Fibroblast of gingiva (primary cell): ENCODE measurements at regions not wholly inside any gene's neighbourhood (a gene's known extent, or its start where the extent isn't known, plus 50 kb on each side); places are given as distances from the start of the nearest gene placed in this dataset.

Experiments
- DNase-seq: peaks from one replicate; pipeline ENCODE4 v3.0.0-alpha.2; 2011; ENCODE audit warnings: low read depth

DNA sequence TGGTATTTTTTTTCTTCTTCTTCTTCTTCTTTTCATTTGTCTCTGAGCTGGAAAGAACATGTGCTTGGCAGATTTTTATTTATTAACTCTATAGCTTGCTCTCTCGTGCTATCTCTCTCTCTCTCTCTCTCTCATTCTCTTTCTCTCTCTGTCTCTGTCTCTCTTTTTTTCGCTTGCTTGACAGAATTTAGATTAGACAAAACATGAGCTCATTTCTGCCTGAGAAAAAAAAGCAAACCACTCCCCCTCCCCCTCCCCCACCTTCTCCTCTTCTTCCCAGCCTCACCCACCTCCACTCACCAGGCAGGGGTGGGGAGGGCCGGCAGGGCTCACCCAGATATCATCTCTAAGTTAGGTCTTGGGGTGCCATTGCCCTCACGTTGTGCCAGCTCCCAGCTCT, 81.5 kb downstream of the PJA1 start:
- no peak for DNase-seq

DNA sequence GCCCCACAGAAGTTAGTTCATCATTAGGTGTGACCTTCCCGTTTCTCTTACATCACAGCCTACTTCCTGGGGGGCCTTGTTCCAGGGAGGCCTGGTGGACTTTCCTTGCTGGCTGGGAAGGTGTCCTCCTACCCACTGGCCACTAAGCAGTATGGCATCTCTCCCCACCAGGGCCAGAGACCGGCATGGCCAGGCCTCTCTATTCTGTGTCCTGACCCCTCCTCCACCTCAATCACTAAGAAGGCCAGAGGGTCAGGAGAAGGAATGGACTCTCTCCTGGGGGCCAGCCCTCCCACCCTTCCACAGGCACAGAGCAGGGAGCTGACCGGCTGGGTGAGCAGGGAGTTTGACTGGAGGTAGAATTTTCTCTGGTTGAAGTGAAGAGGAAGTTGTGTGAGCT, 81.9 kb downstream of the PJA1 start:
- no peak for DNase-seq

GRCh38 chrX:69082753-69083150, 82.5 kb downstream of the PJA1 start:
- DNase-seq: no peak

GRCh38 chrX:69082055-69082752, 83.0 kb downstream of the PJA1 start:
- DNase-seq: no peak

GRCh38 chrX:69080855-69081465, 84.3 kb downstream of the PJA1 start:
- no peak for DNase-seq

DNA sequence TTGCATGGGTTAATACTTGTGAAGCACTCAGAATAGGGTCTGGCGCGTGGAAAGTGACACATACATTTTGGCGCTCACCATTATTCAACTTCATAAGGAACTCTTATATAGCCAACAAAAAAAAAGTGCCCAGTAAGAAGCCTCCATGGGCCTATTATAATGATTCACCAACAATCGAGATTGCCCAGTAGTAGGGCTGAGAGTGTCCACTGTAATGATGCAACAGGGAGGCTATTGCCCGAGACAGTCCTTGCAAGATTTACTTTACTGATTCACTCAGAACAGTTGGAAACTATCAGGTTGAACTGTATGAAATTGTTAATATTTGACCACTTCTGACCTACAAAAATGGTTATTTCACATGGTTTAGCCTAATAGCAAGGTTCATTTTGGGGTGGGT, 86.0 kb downstream of the PJA1 start:
- DNase-seq: no peak

DNA sequence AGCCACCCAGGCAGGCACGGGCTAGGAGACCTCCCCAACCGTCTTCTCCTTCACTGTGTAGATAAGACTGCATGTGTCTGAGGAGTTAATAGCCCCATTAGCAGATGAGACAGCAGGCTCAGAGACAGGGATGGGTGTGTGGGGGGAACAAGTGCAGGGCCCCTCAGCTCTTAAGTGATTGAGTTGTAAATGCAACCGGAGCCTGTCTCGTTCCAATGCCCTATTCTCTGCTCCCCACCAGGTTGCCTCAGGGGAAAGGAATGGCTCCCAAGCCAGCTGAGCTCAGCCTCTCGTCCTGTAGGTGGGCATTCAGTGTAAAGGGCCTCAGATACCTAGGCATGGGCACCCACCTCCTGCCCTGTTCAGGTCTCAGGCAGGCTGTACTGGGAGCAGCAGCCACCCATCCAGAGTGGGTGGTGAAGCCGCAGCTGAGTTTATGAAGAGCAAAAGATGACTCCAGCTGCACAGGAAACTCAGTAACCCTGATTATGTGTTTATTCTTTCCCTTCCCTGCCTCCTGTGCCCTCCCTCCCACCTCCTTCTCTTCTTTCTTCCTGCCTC, 87.3 kb downstream of the PJA1 start:
- no peak for DNase-seq

- no peak for DNase-seq
Measured at GRCh38 chrX:69076088-69076487, 89.2 kb downstream of the PJA1 start.

- DNase-seq: no peak
Measured at GRCh38 chrX:69074726-69075125, 90.5 kb downstream of the PJA1 start.

GRCh38 chrX:69073721-69074120, 91.5 kb downstream of the PJA1 start:
- DNase-seq: no peak

- DNase-seq: no peak
Measured at GRCh38 chrX:69073241-69073640, 92.0 kb downstream of the PJA1 start.

DNA sequence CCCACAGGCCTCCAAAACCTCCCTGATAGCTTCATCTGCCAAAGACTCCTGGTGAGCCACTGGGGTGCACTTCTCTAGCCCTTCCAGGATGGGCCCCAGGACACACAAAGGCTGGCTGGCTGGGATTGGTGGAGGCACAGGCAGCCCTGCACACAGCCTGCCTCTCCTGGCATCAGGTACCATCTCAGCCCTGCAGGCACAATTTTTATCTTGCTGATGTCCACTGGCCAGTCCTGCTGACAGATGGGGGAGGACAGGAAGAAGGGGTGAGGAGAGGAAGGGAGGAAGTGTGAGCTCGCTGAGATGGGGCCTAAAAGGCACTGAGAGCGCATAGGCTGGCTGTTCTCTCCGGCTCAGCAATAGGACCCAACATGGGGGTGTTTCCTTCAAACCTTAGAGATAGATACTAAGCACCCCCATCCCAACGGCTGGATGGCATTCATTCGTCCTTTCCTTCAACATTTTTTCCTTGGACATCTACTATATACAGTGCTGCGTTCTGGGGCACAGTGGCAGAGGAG, 92.7 kb downstream of the PJA1 start:
- no peak for DNase-seq

DNA sequence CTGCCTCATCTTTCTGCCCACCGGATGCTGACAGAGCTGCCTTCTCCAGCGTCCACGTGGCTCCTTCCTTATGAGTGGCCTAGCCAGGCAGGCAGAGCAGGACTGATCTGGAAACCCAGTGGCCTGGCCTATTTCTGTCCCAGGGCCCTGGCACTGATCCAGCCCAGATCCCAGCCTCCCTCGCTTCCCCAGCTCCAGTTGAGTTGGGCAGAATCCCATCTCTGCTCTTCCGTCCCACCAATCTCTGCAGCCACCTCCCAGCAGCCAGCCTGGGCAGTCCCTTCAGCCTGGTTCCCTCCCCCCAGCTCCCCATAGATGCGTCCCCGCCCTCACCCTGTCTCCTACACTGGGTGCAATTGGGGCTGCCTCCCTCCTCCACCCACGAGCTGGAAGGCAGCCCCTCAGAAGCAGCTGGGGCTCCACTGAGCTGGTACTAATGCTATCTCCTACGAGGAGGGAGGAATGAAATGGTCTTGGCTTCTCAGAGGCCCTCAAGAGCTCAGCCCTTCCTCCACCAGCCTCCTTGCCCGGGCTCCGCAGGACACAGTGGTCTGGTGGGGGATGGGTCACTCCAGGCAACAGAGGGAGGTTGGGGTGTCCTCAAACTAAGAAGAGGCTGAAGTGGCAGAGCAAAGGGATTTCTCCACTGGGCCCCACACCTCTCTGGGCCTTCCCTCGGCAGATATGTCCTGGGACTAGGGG, 94.2 kb downstream of the PJA1 start:
- DNase-seq: no peak

DNA sequence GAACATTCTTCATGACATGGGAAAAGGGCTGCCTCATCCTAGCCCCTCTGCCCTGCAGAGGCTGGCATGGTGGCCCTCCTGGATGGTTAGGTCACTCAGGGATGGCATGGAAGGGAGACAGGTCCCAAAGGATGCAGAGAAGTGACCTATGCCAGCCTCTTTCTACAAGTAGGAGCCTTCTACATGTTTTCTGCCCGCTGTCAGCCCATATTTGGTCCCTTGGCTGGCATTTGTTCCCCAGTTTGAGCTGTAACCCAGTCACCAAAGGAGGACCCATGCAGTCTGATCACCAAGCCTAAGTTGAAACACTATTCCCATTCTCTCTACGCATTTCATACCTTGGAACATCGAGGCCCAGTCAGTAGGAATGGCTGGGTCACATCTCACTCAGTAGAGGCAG, 95.4 kb downstream of the PJA1 start:
- no peak for DNase-seq

GRCh38 chrX:69069086-69069445, 96.2 kb downstream of the PJA1 start:
- DNase-seq: no peak

- no peak for DNase-seq
Measured at GRCh38 chrX:69068301-69069085, 96.8 kb downstream of the PJA1 start.

DNA sequence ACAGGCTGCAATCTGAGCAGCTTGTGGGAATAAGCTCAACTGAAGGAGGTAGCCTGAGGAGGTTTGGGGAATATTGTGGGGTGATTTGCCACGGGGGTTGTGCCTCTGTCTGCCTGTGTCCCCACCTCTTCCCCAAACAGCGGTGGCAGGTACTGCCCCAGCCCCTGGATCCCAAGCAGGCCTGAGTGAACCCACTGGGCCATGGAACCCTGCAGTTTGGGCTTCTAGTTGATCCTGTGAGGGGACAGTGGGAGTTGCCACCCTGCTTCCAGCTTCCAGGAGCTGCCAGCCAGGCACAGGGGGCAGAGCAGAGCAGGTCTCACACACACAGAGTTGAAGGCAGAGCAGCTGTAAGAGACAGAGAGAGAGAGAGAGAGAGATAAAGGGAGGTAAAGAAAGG, 97.4 kb downstream of the PJA1 start:
- no peak for DNase-seq

- DNase-seq: no peak
Measured at GRCh38 chrX:69066966-69067525, 98.2 kb downstream of the PJA1 start.

GRCh38 chrX:69066021-69066757, 99.1 kb downstream of the PJA1 start:
- no peak for DNase-seq

DNA sequence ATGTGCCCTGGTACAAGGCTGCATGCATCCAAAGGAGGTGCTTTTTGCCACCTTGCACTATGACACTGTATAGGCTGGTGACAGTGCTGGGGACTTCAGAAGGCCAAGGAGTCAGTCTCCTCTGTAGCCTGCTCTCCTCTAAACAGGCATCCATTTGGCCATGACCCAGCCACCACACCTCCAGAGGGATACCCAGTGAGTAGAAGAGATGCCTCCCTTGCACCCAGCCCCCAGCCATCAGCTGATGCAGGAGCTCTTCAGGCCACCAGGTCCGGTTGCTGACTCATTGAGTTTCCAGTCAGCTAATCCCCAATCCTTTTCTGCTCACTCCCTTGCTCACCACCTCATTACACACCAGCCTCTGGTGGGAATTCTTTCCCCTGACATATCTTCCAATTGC, 99.8 kb downstream of the PJA1 start:
- no peak for DNase-seq

GRCh38 chrX:69063486-69063885, 101.8 kb downstream of the PJA1 start:
- DNase-seq: no peak
